ENCODE measurements at regions not wholly inside any gene's neighbourhood (a gene's known extent, or its start where the extent isn't known, plus 50 kb on each side); places are given as distances from the start of the nearest gene placed in this dataset.

- ATAC-seq (no peak), DNase-seq (ENCODE audit: low spot score) (no peak)
- no peak overlapping the region for H3K4me3 ChIP-seq
- H3F3A ChIP-seq (replicated peaks; ENCODE audit: low read depth): no peaks in the 10 kb centered on the region
- no peaks in the 10 kb centered on the region for H3K4me1 ChIP-seq (ENCODE audit: insufficient read depth)
- H3K9me2 ChIP-seq (ENCODE audit: insufficient read depth): no peaks in the 10 kb centered on the region
- no peak overlapping the region for H3K4me3 Mint-ChIP-seq
- H3K36me3 ChIP-seq (ENCODE audit: insufficient read depth): no peaks in the 10 kb centered on the region
- no peaks in the 10 kb centered on the region for H3K27me3 ChIP-seq (ENCODE audit: insufficient read depth)
- TF ChIP-seq NANOG (IDR thresholded peaks at IDR 0.05; ENCODE audit: borderline replicate concordance) (no peak), CREB1 (CRISPR knock-in tag; IDR thresholded peaks at IDR 0.05; ENCODE audit: low read depth) (no peak), ZNF462 (CRISPR knock-in tag; IDR thresholded peaks at IDR 0.05) (no peak), EZH2phosphoT487 (IDR thresholded peaks at IDR 0.05; ENCODE audit: unreplicated experiment) (no peak), ZNF114 (CRISPR knock-in tag; IDR thresholded peaks at IDR 0.05) (no peak), POLR2AphosphoS5 (IDR thresholded peaks at IDR 0.05; ENCODE audit: low read depth) (no peak), EZH2 (IDR thresholded peaks at IDR 0.05; ENCODE audit: low read depth, unreplicated experiment) (no peak)
- TF ChIP-seq, protein P1, sequence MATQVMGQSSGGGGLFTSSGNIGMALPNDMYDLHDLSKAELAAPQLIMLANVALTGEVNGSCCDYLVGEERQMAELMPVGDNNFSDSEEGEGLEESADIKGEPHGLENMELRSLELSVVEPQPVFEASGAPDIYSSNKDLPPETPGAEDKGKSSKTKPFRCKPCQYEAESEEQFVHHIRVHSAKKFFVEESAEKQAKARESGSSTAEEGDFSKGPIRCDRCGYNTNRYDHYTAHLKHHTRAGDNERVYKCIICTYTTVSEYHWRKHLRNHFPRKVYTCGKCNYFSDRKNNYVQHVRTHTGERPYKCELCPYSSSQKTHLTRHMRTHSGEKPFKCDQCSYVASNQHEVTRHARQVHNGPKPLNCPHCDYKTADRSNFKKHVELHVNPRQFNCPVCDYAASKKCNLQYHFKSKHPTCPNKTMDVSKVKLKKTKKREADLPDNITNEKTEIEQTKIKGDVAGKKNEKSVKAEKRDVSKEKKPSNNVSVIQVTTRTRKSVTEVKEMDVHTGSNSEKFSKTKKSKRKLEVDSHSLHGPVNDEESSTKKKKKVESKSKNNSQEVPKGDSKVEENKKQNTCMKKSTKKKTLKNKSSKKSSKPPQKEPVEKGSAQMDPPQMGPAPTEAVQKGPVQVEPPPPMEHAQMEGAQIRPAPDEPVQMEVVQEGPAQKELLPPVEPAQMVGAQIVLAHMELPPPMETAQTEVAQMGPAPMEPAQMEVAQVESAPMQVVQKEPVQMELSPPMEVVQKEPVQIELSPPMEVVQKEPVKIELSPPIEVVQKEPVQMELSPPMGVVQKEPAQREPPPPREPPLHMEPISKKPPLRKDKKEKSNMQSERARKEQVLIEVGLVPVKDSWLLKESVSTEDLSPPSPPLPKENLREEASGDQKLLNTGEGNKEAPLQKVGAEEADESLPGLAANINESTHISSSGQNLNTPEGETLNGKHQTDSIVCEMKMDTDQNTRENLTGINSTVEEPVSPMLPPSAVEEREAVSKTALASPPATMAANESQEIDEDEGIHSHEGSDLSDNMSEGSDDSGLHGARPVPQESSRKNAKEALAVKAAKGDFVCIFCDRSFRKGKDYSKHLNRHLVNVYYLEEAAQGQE (IDR thresholded peaks at IDR 0.05; ENCODE audit: unreplicated experiment): no peak
- TF ChIP-seq, protein P2, sequence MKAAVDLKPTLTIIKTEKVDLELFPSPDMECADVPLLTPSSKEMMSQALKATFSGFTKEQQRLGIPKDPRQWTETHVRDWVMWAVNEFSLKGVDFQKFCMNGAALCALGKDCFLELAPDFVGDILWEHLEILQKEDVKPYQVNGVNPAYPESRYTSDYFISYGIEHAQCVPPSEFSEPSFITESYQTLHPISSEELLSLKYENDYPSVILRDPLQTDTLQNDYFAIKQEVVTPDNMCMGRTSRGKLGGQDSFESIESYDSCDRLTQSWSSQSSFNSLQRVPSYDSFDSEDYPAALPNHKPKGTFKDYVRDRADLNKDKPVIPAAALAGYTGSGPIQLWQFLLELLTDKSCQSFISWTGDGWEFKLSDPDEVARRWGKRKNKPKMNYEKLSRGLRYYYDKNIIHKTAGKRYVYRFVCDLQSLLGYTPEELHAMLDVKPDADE (IDR thresholded peaks at IDR 0.05): no peak
- no peak overlapping the region for H3K27ac ChIP-seq (ENCODE audit: low read depth)
- H3K27ac Mint-ChIP-seq: no peak overlapping the region
- no peak overlapping the region for H3K4me2 ChIP-seq
- H3K27me3 Mint-ChIP-seq (ENCODE audit: insufficient read depth, low read depth, poor library complexity): peaks cover 1% of the 10 kb centered on the region
- H3K4me1 Mint-ChIP-seq: no peaks in the 10 kb centered on the region
- no peak overlapping the region for H2AFZ ChIP-seq
- no peaks in the 10 kb centered on the region for H4K20me1 ChIP-seq (replicated peaks; ENCODE audit: insufficient read depth)
- no peaks in the 10 kb centered on the region for H3K9me3 Mint-ChIP-seq
- no peaks in the 10 kb centered on the region for H3K36me3 Mint-ChIP-seq (ENCODE audit: low read depth)
- no peaks in the 10 kb centered on the region for H3K79me2 ChIP-seq (replicated peaks; ENCODE audit: insufficient read depth)
Measured at GRCh38 chr1:119251751-119252150, 111.3 kb upstream of the WARS2 start.

Measured in GM23338 (cell line).